Embryonic facial prominence (tissue), 1 donor: ENCODE measurements at regions not wholly inside any gene's neighbourhood (a gene's known extent, or its start where the extent isn't known, plus 50 kb on each side); places are given as distances from the start of the nearest gene placed in this dataset.

Experiments
- DNase-seq: peaks from one replicate; pipeline ENCODE4 v3.0.0-alpha.2; 2016; ENCODE audit errors: extremely low spot score

- no peak for DNase-seq
Measured at GRCh38 chr1:47630346-47630745, 192.5 kb downstream of the FOXD2 start.

GRCh38 chr1:47631411-47631995 is 193.7 kb downstream of the FOXD2 start:
- no peak for DNase-seq

- DNase-seq: no peak
Measured at GRCh38 chr1:47635111-47635510, 197.3 kb downstream of the FOXD2 start.

- no peak for DNase-seq
Measured at GRCh38 chr1:47635597-47635996, 197.8 kb downstream of the FOXD2 start.

- DNase-seq: no peak
Measured at GRCh38 chr1:47637111-47637685, 199.4 kb downstream of the FOXD2 start.

GRCh38 chr1:47638240-47638639 is 200.4 kb downstream of the FOXD2 start:
- no peak for DNase-seq

- no peak for DNase-seq
Measured at GRCh38 chr1:47638713-47639112, 200.9 kb downstream of the FOXD2 start.

GRCh38 chr1:47643306-47644211 is 205.7 kb downstream of the FOXD2 start:
- DNase-seq: peak; percentile 60

GRCh38 chr1:47644212-47644573 is 206.3 kb downstream of the FOXD2 start:
- peak; percentile 68 for DNase-seq

GRCh38 chr1:47645151-47645550 is 207.3 kb downstream of the FOXD2 start:
- no peak for DNase-seq

GRCh38 chr1:47646676-47647075 is 208.8 kb downstream of the FOXD2 start:
- DNase-seq: no peak

GRCh38 chr1:47647327-47647845 is 209.5 kb downstream of the FOXD2 start:
- no peak for DNase-seq

GRCh38 chr1:47650205-47650604 is 212.4 kb downstream of the FOXD2 start:
- no peak for DNase-seq

- DNase-seq: no peak
Measured at GRCh38 chr1:47650611-47651010, 212.8 kb downstream of the FOXD2 start.

GRCh38 chr1:47651311-47652089 is 213.7 kb downstream of the FOXD2 start:
- no peak for DNase-seq

- no peak for DNase-seq
Measured at GRCh38 chr1:47655521-47656300, 217.9 kb downstream of the FOXD2 start.

- DNase-seq: no peak
Measured at GRCh38 chr1:47656719-47657685, 219.2 kb downstream of the FOXD2 start.

GRCh38 chr1:47658161-47658920 is 220.5 kb downstream of the FOXD2 start:
- no peak for DNase-seq

- no peak for DNase-seq
Measured at GRCh38 chr1:47659146-47659545, 221.3 kb downstream of the FOXD2 start.
